ENCODE measurements at regions not wholly inside any gene's neighbourhood (a gene's known extent, or its start where the extent isn't known, plus 50 kb on each side); places are given as distances from the start of the nearest gene placed in this dataset.

- TF ChIP-seq EGR1 (IDR thresholded peaks at IDR 0.05): no peak
- TF ChIP-seq EP300 (IDR thresholded peaks at IDR 0.05; ENCODE audit: borderline replicate concordance): no peak
- no peak for TF ChIP-seq TEAD4 (IDR thresholded peaks at IDR 0.05)
These were observed 186.8 kb downstream of the SNX18 start for GRCh38 chr5:54704333-54704732.

- TF ChIP-seq ZBTB7A (IDR thresholded peaks at IDR 0.05; ENCODE audit: low read depth) (no peak), CEBPB (IDR thresholded peaks at IDR 0.05) (no peak), TCF12 (IDR thresholded peaks at IDR 0.05; ENCODE audit: low read depth) (no peak), TAF1 (IDR thresholded peaks at IDR 0.05; ENCODE audit: low read depth) (no peak), RAD21 (IDR thresholded peaks at IDR 0.05; ENCODE audit: low read depth) (no peak), FOXM1 (IDR thresholded peaks at IDR 0.05; ENCODE audit: borderline replicate concordance, low read depth) (no peak), USF1 (IDR thresholded peaks at IDR 0.05) (no peak), NFIC (IDR thresholded peaks at IDR 0.05) (no peak), CREB1 (IDR thresholded peaks at IDR 0.05; ENCODE audit: low read depth) (no peak), MAX (IDR thresholded peaks at IDR 0.05) (no peak), REST (IDR thresholded peaks at IDR 0.05; ENCODE audit: low read depth) (no peak)
These were observed 186.2 kb downstream of the SNX18 start for GRCh38 chr5:54703565-54704255.

- TF ChIP-seq ZBTB7A (IDR thresholded peaks at IDR 0.05; ENCODE audit: low read depth): no peak
- TF ChIP-seq RAD21 (IDR thresholded peaks at IDR 0.05; ENCODE audit: low read depth): no peak
- no peak for TF ChIP-seq EP300 (IDR thresholded peaks at IDR 0.05; ENCODE audit: borderline replicate concordance)
- TF ChIP-seq TAF1 (IDR thresholded peaks at IDR 0.05; ENCODE audit: low read depth): no peak
- TF ChIP-seq REST (IDR thresholded peaks at IDR 0.05; ENCODE audit: low read depth): no peak
- TF ChIP-seq MAX (IDR thresholded peaks at IDR 0.05): no peak
- no peak for TF ChIP-seq NFIC (IDR thresholded peaks at IDR 0.05)
These were observed 185.6 kb downstream of the SNX18 start for GRCh38 chr5:54703133-54703532.

- no peak for TF ChIP-seq NFIC (IDR thresholded peaks at IDR 0.05)
- no peak for TF ChIP-seq REST (IDR thresholded peaks at IDR 0.05; ENCODE audit: low read depth)
- no peak for TF ChIP-seq RAD21 (IDR thresholded peaks at IDR 0.05; ENCODE audit: low read depth)
- TF ChIP-seq MAX (IDR thresholded peaks at IDR 0.05): no peak
- TF ChIP-seq ZBTB7A (IDR thresholded peaks at IDR 0.05; ENCODE audit: low read depth): no peak
- TF ChIP-seq CEBPB (IDR thresholded peaks at IDR 0.05): no peak
- TF ChIP-seq TAF1 (IDR thresholded peaks at IDR 0.05; ENCODE audit: low read depth): no peak
- no peak for TF ChIP-seq EP300 (IDR thresholded peaks at IDR 0.05; ENCODE audit: borderline replicate concordance)
- no peak for TF ChIP-seq YY1 (IDR thresholded peaks at IDR 0.05; ENCODE audit: low read depth)
- no peak for TF ChIP-seq CREB1 (IDR thresholded peaks at IDR 0.05; ENCODE audit: low read depth)
- no peak for TF ChIP-seq FOXM1 (IDR thresholded peaks at IDR 0.05; ENCODE audit: borderline replicate concordance, low read depth)
- no peak for TF ChIP-seq TEAD4 (IDR thresholded peaks at IDR 0.05)
- TF ChIP-seq EGR1 (IDR thresholded peaks at IDR 0.05): no peak
- TF ChIP-seq USF1 (IDR thresholded peaks at IDR 0.05): no peak
- TF ChIP-seq TCF12 (IDR thresholded peaks at IDR 0.05; ENCODE audit: low read depth): no peak
These were observed 184.9 kb downstream of the SNX18 start for GRCh38 chr5:54702470-54702869.
